ENCODE measurements at regions not wholly inside any gene's neighbourhood (a gene's known extent, or its start where the extent isn't known, plus 50 kb on each side); places are given as distances from the start of the nearest gene placed in this dataset.

- DNase-seq (ENCODE audit: low read depth): no peak
- in situ Hi-C loops (cut with HindIII; ENCODE audit: low sequenced_read_pairs): no loop called here
- no peak for TF ChIP-seq CTCF (IDR thresholded peaks at IDR 0.05; ENCODE audit: low read depth, low read length, missing control alignments)
- H3K4me3 ChIP-seq (ENCODE audit: low read depth, low read length): no peak overlapping the region
Measured at GRCh38 chr9:88596376-88596775, 61.4 kb downstream of the NXNL2 start.

- in situ Hi-C loops (cut with HindIII; ENCODE audit: low sequenced_read_pairs): no loop called here
- DNase-seq (ENCODE audit: low read depth): no peak
- no peak overlapping the region for H3K4me3 ChIP-seq (ENCODE audit: low read depth, low read length)
- TF ChIP-seq CTCF (IDR thresholded peaks at IDR 0.05; ENCODE audit: low read depth, low read length, missing control alignments): no peak
Measured at GRCh38 chr9:88604836-88605511, 70.0 kb downstream of the NXNL2 start.

GRCh38 chr9:88605512-88606362, 70.8 kb downstream of the NXNL2 start:
- no peak for DNase-seq (ENCODE audit: low read depth)
- no peak for TF ChIP-seq CTCF (IDR thresholded peaks at IDR 0.05; ENCODE audit: low read depth, low read length, missing control alignments)
- no peak overlapping the region for H3K4me3 ChIP-seq (ENCODE audit: low read depth, low read length)
- in situ Hi-C loops (cut with HindIII; ENCODE audit: low sequenced_read_pairs): no loop called here

GRCh38 chr9:88614359-88614758, 79.4 kb downstream of the NXNL2 start:
- no peak for TF ChIP-seq CTCF (IDR thresholded peaks at IDR 0.05; ENCODE audit: low read depth, low read length, missing control alignments)
- H3K4me3 ChIP-seq (ENCODE audit: low read depth, low read length): no peak overlapping the region
- in situ Hi-C loops (cut with HindIII; ENCODE audit: low sequenced_read_pairs): no loop called here
- DNase-seq (ENCODE audit: low read depth): no peak

GRCh38 chr9:88623698-88624097, 88.7 kb downstream of the NXNL2 start:
- no peak for DNase-seq (ENCODE audit: low read depth)
- no peak for TF ChIP-seq CTCF (IDR thresholded peaks at IDR 0.05; ENCODE audit: low read depth, low read length, missing control alignments)
- in situ Hi-C loops (cut with HindIII; ENCODE audit: low sequenced_read_pairs): no loop called here
- no peak overlapping the region for H3K4me3 ChIP-seq (ENCODE audit: low read depth, low read length)

- in situ Hi-C loops (cut with HindIII; ENCODE audit: low sequenced_read_pairs): no loop called here
- H3K4me3 ChIP-seq (ENCODE audit: low read depth, low read length): no peak overlapping the region
- no peak for TF ChIP-seq CTCF (IDR thresholded peaks at IDR 0.05; ENCODE audit: low read depth, low read length, missing control alignments)
- DNase-seq (ENCODE audit: low read depth): no peak
Measured at GRCh38 chr9:88628114-88628513, 93.1 kb downstream of the NXNL2 start.
